Thyroid gland (tissue), 4 donors: ENCODE measurements at regions not wholly inside any gene's neighbourhood (a gene's known extent, or its start where the extent isn't known, plus 50 kb on each side); places are given as distances from the start of the nearest gene placed in this dataset.

ENCODE experiments used
- DNase-seq, 2 donors: peaks; one replicate each; pipeline ENCODE4 v3.0.0-alpha.2; 2019
- H3K27ac ChIP-seq, 3 donors: fragments of 200-600 bp; sonication (generic); 1 replicate in 2 of 3; 2 replicates in 1 of 3; pipeline ENCODE4 v1.5.1; 2016 to 2019; ENCODE audit warnings: mild to moderate bottlenecking in 1 of 3, moderate library complexity in 1 of 3
- H3K27me3 ChIP-seq: fragments of 200-600 bp; sonication (generic); one replicate; pipeline ENCODE4 v1.5.1; 2019
- H3K36me3 ChIP-seq, 2 donors: fragments of 200-600 bp; sonication (generic); one replicate each; pipeline ENCODE4 v1.5.1; 2016 to 2019
- H3K4me1 ChIP-seq, 2 donors: fragments of 200-600 bp; sonication (generic); one replicate each; pipeline ENCODE4 v1.5.1; 2017 to 2019
- H3K4me3 ChIP-seq, 3 donors: fragments of 200-600 bp; sonication (generic); replicated peaks in 1 of 3; 1 replicate in 2 of 3; 2 replicates in 1 of 3; pipeline ENCODE4 v1.5.1; 2016; ENCODE audit warnings: mild to moderate bottlenecking in 1 of 3
- H3K9me3 ChIP-seq: fragments of 200-600 bp; sonication (generic); one replicate; pipeline ENCODE4 v1.5.1; 2017
- POLR2A ChIP-seq, 2 donors: fragments of 450-650 bp; IDR thresholded peaks; one replicate each; pipeline ENCODE4 v1.6.1; 2017; ENCODE audit warnings: antibody characterized with exemption in 2 of 2, mild to moderate bottlenecking in 2 of 2, moderate library complexity in 1 of 2
- WGBS, 2 donors: methylation state at CpG; one replicate each; pipeline ENCODE4 v1.1.5; 2017; 5-methylcytosine and 5-hydroxymethylcytosine counted together
- intact Hi-C: fragments of 100-400 bp; cut with DNase I; formaldehyde crosslinking; loops from one replicate; pipeline ENCODE4 v1.15.1; 2023
- TF ChIP-seq, protein P1 (sequence below), 6 experiments: fragments of 200-600 bp in 3 of 6; fragments of 450-650 bp in 3 of 6; sonication (generic) in 3 of 6; IDR thresholded peaks; one replicate each; pipeline ENCODE4 v1.5.1; 2016 to 2019; ENCODE audit warnings: antibody characterized with exemption in 6 of 6, mild to moderate bottlenecking in 2 of 6, inconsistent platforms in 1 of 6, moderate library complexity in 1 of 6

DNA sequence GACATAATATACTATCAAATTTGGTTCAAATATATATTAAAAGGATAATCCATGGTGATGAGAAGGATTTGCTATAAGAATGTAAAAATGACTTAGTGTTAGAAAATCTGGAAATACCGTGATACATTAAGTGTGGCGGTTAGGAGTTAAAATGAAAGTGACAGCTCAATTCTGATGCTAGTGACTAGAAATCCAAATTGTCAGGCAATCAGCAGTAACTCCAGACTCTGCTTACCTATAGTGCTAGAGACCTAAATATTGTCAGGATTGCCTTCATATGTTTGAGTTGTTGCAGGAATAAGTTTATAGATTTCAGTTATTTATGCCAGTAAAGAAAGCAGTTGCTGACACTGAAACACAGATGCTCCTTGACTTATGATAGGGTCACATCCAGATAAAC is 737.4 kb downstream of the MRPL39 start:
- Histone ChIP-seq H3K4me1 (no peaks in the 10 kb centered on the region), H3K27ac (no peak overlapping the region), H3K27me3 (no peaks in the 10 kb centered on the region), H3K9me3 (no peaks in the 10 kb centered on the region), H3K36me3 (no peaks in the 10 kb centered on the region), H3K4me3 (no peak overlapping the region)
- TF ChIP-seq POLR2A (IDR thresholded peaks at IDR 0.05) = no peak
- TF ChIP-seq, protein P1, sequence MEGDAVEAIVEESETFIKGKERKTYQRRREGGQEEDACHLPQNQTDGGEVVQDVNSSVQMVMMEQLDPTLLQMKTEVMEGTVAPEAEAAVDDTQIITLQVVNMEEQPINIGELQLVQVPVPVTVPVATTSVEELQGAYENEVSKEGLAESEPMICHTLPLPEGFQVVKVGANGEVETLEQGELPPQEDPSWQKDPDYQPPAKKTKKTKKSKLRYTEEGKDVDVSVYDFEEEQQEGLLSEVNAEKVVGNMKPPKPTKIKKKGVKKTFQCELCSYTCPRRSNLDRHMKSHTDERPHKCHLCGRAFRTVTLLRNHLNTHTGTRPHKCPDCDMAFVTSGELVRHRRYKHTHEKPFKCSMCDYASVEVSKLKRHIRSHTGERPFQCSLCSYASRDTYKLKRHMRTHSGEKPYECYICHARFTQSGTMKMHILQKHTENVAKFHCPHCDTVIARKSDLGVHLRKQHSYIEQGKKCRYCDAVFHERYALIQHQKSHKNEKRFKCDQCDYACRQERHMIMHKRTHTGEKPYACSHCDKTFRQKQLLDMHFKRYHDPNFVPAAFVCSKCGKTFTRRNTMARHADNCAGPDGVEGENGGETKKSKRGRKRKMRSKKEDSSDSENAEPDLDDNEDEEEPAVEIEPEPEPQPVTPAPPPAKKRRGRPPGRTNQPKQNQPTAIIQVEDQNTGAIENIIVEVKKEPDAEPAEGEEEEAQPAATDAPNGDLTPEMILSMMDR (IDR thresholded peaks at IDR 0.05) = no peak
- intact Hi-C loops = no loop called here
- 94 to 97% methylated on average over 2 of the region's 2 CpGs for WGBS, 2 donors
- no peak for DNase-seq

DNA sequence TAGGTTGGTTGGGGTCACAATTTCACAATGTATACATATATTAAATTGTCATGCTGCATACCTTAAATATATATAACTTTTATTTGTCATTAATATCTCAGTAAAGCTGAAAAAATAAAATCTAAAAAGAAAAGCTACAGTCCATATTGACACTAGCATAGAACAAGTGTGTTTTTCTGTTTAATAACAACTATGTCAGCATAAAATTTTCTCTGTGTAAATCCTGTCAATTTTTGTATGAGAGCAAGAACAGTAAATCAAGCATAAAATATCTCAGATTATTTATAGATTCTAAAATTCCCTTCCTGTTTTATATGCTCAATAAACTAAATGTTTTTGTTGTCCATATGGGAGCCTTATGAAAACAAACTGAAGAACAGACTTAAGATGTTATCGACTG is 739.2 kb downstream of the MRPL39 start:
- H3K9me3 ChIP-seq = no peaks in the 10 kb centered on the region
- 85 to 90% methylated on average over 1 of the region's 1 CpG for WGBS, 2 donors
- intact Hi-C loops = no loop called here
- no peak for TF ChIP-seq POLR2A (IDR thresholded peaks at IDR 0.05)
- TF ChIP-seq, protein P1 (IDR thresholded peaks at IDR 0.05) = no peak
- no peaks in the 10 kb centered on the region for H3K27me3 ChIP-seq
- no peak overlapping the region for H3K27ac ChIP-seq
- H3K4me3 ChIP-seq = no peak overlapping the region
- H3K36me3 ChIP-seq = no peaks in the 10 kb centered on the region
- DNase-seq = no peak
- H3K4me1 ChIP-seq = no peaks in the 10 kb centered on the region

DNA sequence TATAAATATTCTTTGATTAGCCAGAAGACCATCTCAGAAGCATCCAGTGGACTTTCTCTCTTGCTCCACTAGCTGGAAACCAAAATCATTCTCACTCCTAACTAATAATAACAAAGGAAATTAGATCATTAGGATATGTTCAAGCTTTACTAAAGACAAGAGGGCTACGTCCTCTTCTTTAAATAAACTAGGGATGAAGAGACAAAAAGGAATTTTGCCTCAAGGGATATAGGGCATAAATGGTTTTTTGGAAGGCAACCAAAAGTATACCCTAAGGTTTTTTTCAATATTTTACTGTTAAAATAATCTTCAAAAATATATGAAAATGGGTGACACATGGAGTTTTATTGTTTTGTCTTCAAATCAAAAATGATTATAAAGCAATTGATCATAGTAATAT is 745.8 kb downstream of the MRPL39 start:
- Histone ChIP-seq H3K4me3 (no peak overlapping the region), H3K27ac (no peak overlapping the region), H3K4me1 (no peaks in the 10 kb centered on the region), H3K9me3 (no peaks in the 10 kb centered on the region), H3K27me3 (no peaks in the 10 kb centered on the region), H3K36me3 (no peaks in the 10 kb centered on the region)
- 26 to 36% methylated on average over 1 of the region's 1 CpG for WGBS, 2 donors
- no peak for TF ChIP-seq POLR2A (IDR thresholded peaks at IDR 0.05)
- TF ChIP-seq, protein P1 (IDR thresholded peaks at IDR 0.05) = no peak
- DNase-seq = no peak
- intact Hi-C loops = no loop called here

DNA sequence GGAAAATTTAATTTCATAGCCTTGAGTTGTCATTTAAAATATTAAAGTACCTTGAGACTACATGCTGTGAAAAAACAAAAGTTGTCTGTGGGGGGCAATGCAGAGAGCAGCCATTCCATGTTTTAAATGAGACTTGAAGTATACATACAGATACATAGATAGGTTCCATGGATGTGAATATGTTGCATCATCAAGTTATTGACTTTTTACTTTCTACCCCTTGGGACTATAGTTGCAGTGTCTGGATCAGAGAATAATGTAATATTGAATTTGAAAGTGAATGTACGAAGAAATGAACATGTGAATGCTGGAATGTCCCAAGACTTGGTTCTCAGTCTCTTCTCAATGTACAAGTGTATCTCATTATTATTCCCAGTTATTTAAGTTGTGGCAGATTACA is 751.0 kb downstream of the MRPL39 start:
- intact Hi-C loops = no loop called here
- 96 to 98% methylated on average over 1 of the region's 1 CpG for WGBS, 2 donors

DNA sequence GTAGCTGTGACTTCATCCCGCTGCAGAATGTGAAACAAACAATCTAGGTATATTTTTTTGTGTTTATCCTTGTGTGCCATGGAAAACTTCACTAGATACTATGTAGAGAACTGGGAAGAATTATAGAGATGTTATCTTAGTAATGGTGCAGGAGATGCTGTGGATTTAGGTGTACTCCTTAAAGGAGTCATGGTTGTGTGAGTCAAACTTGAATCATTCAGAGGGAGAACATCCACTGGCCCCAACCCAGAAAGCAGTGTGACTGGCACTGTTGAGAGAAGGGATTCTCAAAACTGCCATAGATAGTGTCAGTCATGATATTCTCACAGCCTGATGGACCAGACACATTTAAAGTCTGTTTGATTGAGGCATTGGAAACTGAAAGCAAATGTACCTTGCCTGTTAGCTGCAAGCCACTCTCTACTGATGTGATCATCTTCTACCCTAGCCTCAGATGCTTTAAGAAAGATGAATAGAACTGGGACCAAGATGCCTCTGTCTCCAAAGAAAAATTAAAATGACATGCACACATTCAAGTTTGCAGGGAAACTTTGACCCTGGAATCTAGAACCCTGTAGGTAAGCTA is 754.6 kb downstream of the MRPL39 start:
- no peaks in the 10 kb centered on the region for H3K4me1 ChIP-seq
- no peak overlapping the region for H3K4me3 ChIP-seq
- intact Hi-C loops = no loop called here
- H3K27ac ChIP-seq = no peak overlapping the region
- no peaks in the 10 kb centered on the region for H3K27me3 ChIP-seq
- H3K9me3 ChIP-seq = no peaks in the 10 kb centered on the region
- DNase-seq = no peak
- 90% methylated on average over 1 of the region's 1 CpG for WGBS, 2 donors
- no peaks in the 10 kb centered on the region for H3K36me3 ChIP-seq
- TF ChIP-seq POLR2A (IDR thresholded peaks at IDR 0.05) = no peak

More for the DNA sequence above, 751.0 kb downstream of the MRPL39 start:
- TF ChIP-seq, protein P1 (IDR thresholded peaks at IDR 0.05) = no peak
- no peak for TF ChIP-seq POLR2A (IDR thresholded peaks at IDR 0.05)
- no peaks in the 10 kb centered on the region for H3K4me1 ChIP-seq
- H3K9me3 ChIP-seq = no peaks in the 10 kb centered on the region
- H3K27me3 ChIP-seq = no peaks in the 10 kb centered on the region
- H3K36me3 ChIP-seq = no peaks in the 10 kb centered on the region
- no peak for DNase-seq
- H3K4me3 ChIP-seq = no peak overlapping the region
- no peak overlapping the region for H3K27ac ChIP-seq

DNA sequence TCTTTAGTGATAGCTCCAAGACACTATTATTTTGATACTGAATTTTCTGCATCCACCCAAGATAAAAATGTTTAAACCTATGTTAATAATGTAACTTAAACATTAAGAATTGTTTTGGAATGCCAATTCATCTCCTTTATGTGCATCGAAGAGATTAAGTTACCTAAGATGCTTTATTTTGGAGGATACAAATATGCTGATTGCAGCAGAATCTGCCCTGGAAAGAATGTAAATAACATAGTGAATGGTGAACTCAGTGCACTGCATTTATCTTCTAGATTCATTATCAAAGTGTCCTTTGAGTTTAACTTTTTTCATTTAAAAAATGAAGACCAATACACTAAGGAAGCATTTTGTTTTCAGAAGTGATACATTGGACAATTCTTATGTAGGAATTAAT is 757.2 kb downstream of the MRPL39 start:
- H3K27me3 ChIP-seq = no peaks in the 10 kb centered on the region
- DNase-seq = no peak
- H3K4me1 ChIP-seq = no peaks in the 10 kb centered on the region
- TF ChIP-seq, protein P1 (IDR thresholded peaks at IDR 0.05) = no peak
- no peak for TF ChIP-seq POLR2A (IDR thresholded peaks at IDR 0.05)
- intact Hi-C loops = no loop called here
- no peak overlapping the region for H3K27ac ChIP-seq
- no peak overlapping the region for H3K4me3 ChIP-seq
- H3K36me3 ChIP-seq = no peaks in the 10 kb centered on the region
- H3K9me3 ChIP-seq = no peaks in the 10 kb centered on the region
- 75 to 97% methylated on average over 1 of the region's 1 CpG for WGBS, 2 donors
